IMR-90 (cell line): ENCODE measurements at regions not wholly inside any gene's neighbourhood (a gene's known extent, or its start where the extent isn't known, plus 50 kb on each side); places are given as distances from the start of the nearest gene placed in this dataset.
A peak's percentile ranks its signal among the peaks of the same experiment; 100 is the strongest.

Source experiments
- ATAC-seq: fragments of 200-7000 bp; cut with Tn5 transposase; 2 replicates; pipeline ENCODE4 v1.9.1; 2020; ENCODE audit warnings: low read depth, mild to moderate bottlenecking, moderate library complexity
- BruUV-seq: library from RNA; stranded (reverse); fragments of 400-500 nt; replicated peaks from 2 replicates; lab custom pipeline; 2021; lab: Mats Ljungman, UMichigan
- CTCF ChIA-PET: fragments of 300-600 bp; formaldehyde crosslinking; extraction: SDS; loops from one replicate; lab custom pipeline; 2021; ENCODE audit warnings: antibody characterized with exemption; lab: Yijun Ruan, JAX
- POLR2A ChIA-PET: fragments of 300-600 bp; sonication (Branson Sonifier 250); formaldehyde crosslinking; loops from one replicate; lab custom pipeline; 2022; ENCODE audit warnings: antibody characterized with exemption; ENCODE audit not compliant: unreplicated experiment; lab: Charles Lee
- DNase-seq: peaks from one replicate; pipeline ENCODE4 v3.0.0; 2013
- H2AFZ ChIP-seq: replicated peaks from 2 replicates; pipeline ENCODE3; 2013; ENCODE audit warnings: low read length, mild to moderate bottlenecking; ENCODE audit not compliant: poor library complexity
- H2AK5ac ChIP-seq: 2 replicates; pipeline ENCODE4 v1.6.1; 2013; ENCODE audit warnings: low read depth, low read length, inconsistent platforms
- H2AK9ac ChIP-seq: replicated peaks from 2 replicates; pipeline ENCODE3; 2013; ENCODE audit warnings: mild to moderate bottlenecking, low read depth, low read length, moderate library complexity; ENCODE audit not compliant: poor library complexity
- H2BK120ac ChIP-seq: 2 replicates; pipeline ENCODE4 v1.6.1; 2013; ENCODE audit warnings: low read depth, low read length, inconsistent platforms
- H2BK15ac ChIP-seq: 3 replicates; pipeline ENCODE4 v1.6.1; 2013; ENCODE audit warnings: low read depth, low read length, inconsistent platforms
- H2BK20ac ChIP-seq: 2 replicates; pipeline ENCODE4 v1.6.1; 2013; ENCODE audit warnings: low read depth, mild to moderate bottlenecking, inconsistent platforms, low read length, moderate library complexity
- H2BK5ac ChIP-seq: 2 replicates; pipeline ENCODE4 v1.6.1; 2013; ENCODE audit warnings: mild to moderate bottlenecking, low read depth, low read length, inconsistent platforms; ENCODE audit not compliant: poor library complexity, severe bottlenecking
- H3K14ac ChIP-seq: replicated peaks from 2 replicates; pipeline ENCODE4 v1.6.1; 2013; ENCODE audit warnings: low read depth, low read length, inconsistent platforms
- H3K18ac ChIP-seq: 2 replicates; pipeline ENCODE4 v1.6.1; 2013; ENCODE audit warnings: low read depth, low read length, control low read depth
- H3K23ac ChIP-seq: 2 replicates; pipeline ENCODE4 v1.6.1; 2013; ENCODE audit warnings: low read depth, low read length, inconsistent platforms
- H3K27ac ChIP-seq: 2 replicates; pipeline ENCODE4 v1.5.1; 2013; ENCODE audit warnings: mild to moderate bottlenecking, control low read depth, low read length; ENCODE audit not compliant: insufficient read depth
- H3K27me3 ChIP-seq: 2 replicates; pipeline ENCODE4 v1.6.1; 2013; ENCODE audit warnings: low read length; ENCODE audit not compliant: control insufficient read depth, insufficient read depth
- H3K36me3 ChIP-seq: 2 replicates; pipeline ENCODE4 v1.6.1; 2013; ENCODE audit warnings: low read length, mixed read lengths; ENCODE audit not compliant: control insufficient read depth, insufficient read depth
- H3K4ac ChIP-seq: 2 replicates; pipeline ENCODE4 v1.6.1; 2013; ENCODE audit warnings: low read depth, low read length, inconsistent platforms
- H3K4me1 ChIP-seq: 2 replicates; pipeline ENCODE4 v1.6.1; 2013; ENCODE audit warnings: low read length, mixed read lengths; ENCODE audit not compliant: control insufficient read depth, insufficient read depth
- H3K4me2 ChIP-seq: 2 replicates; pipeline ENCODE4 v1.6.1; 2013; ENCODE audit warnings: low read depth, mild to moderate bottlenecking, control low read depth, low read length, moderate library complexity
- H3K4me3 ChIP-seq: 2 replicates; pipeline ENCODE4 v1.5.1; 2013; ENCODE audit warnings: low read depth, mild to moderate bottlenecking, control low read depth, low read length, moderate library complexity; ENCODE audit not compliant: insufficient read depth
- H3K56ac ChIP-seq: 2 replicates; pipeline ENCODE4 v1.6.1; 2013; ENCODE audit warnings: low read length, inconsistent platforms; ENCODE audit not compliant: insufficient read depth; ENCODE audit errors: extremely low read depth
- H3K79me1 ChIP-seq, 2 experiments: 2 replicates each; pipeline ENCODE4 v1.6.1; 2013; ENCODE audit warnings: low read length in 2 of 2, inconsistent platforms in 1 of 2, low read depth in 1 of 2
- H3K9ac ChIP-seq: 2 replicates; pipeline ENCODE4 v1.6.1; 2013; ENCODE audit warnings: low read depth, low read length, control low read depth
- H3K9me1 ChIP-seq: 2 replicates; pipeline ENCODE4 v1.6.1; 2013; ENCODE audit warnings: low read length, inconsistent platforms; ENCODE audit not compliant: insufficient read depth
- H3K9me3 ChIP-seq: 2 replicates; pipeline ENCODE4 v1.6.1; 2013; ENCODE audit warnings: low read length; ENCODE audit not compliant: control insufficient read depth, insufficient read depth
- H4K20me1 ChIP-seq: 2 replicates; pipeline ENCODE4 v1.6.1; 2013; ENCODE audit warnings: low read length, inconsistent platforms; ENCODE audit not compliant: insufficient read depth
- H4K5ac ChIP-seq: 2 replicates; pipeline ENCODE4 v1.6.1; 2013; ENCODE audit warnings: mild to moderate bottlenecking, low read depth, low read length, control low read depth
- H4K8ac ChIP-seq, 2 experiments: 2 replicates each; pipeline ENCODE4 v1.6.1; 2013; ENCODE audit warnings: low read depth in 2 of 2, low read length in 2 of 2, control low read depth in 1 of 2, inconsistent platforms in 1 of 2
- H4K91ac ChIP-seq: 2 replicates; pipeline ENCODE4 v1.6.1; 2013; ENCODE audit warnings: low read depth, low read length, inconsistent platforms; ENCODE audit not compliant: insufficient read depth
- SMC3 ChIP-seq: fragments of 150-350 bp; IDR thresholded peaks from 2 replicates; pipeline ENCODE4 v1.6.1; 2016; ENCODE audit warnings: low read depth, mild to moderate bottlenecking, antibody characterized with exemption, low read length, moderate library complexity
- WGBS, 2 experiments: methylation state at CpG; one replicate each; pipeline versions ENCODE4 v1.1.5 to v1.1.7; 2013; ENCODE audit warnings: missing lambda C conversion rate in 2 of 2; ENCODE audit not compliant: insufficient read length in 1 of 2; ENCODE audit errors: extremely low coverage in 2 of 2; 5-methylcytosine and 5-hydroxymethylcytosine counted together
- dilution Hi-C: fragments of 300-500 bp; cut with HindIII; formaldehyde crosslinking; loops from one replicate; pipeline ENCODE4 v1.14.3; 2018; ENCODE audit warnings: low sequenced_read_pairs; ENCODE audit not compliant: unreplicated experiment
- in situ Hi-C: fragments of 300-500 bp; cut with MboI; formaldehyde crosslinking; loops from 3 replicates; pipeline ENCODE4 v1.14.3; 2019; ENCODE audit warnings: low sequenced_read_pairs, inconsistent platforms, mixed read lengths
- intact Hi-C: fragments of 100-400 bp; cut with micrococcal nuclease; formaldehyde crosslinking; loops from 2 replicates; pipeline ENCODE4 v1.10.0; 2022

GRCh38 chr4:3352941-3353594 lies 60.2 kb downstream of the RGS12 start:
- H2BK120ac ChIP-seq, result no peak overlapping the region
- no peak overlapping the region for H2BK5ac ChIP-seq
- CTCF ChIA-PET, result no interaction called here
- 0 out of 2 replicates have a peak overlapping the region, but pooled peaks have one; percentile 24 for H3K23ac ChIP-seq
- POLR2A ChIA-PET, result no interaction called here
- no peak overlapping the region for H3K4me3 ChIP-seq
- H3K27me3 ChIP-seq, result no peaks in the 10 kb centered on the region
- H3K36me3 ChIP-seq, result 0 out of 2 replicates have a peak, but pooled peaks cover 1% of the 10 kb centered on the region
- H2AK5ac ChIP-seq, result no peak overlapping the region
- 0 out of 2 replicates have a peak, but pooled peaks cover 3% of the 10 kb centered on the region for H3K9me1 ChIP-seq
- no peak overlapping the region for H3K4me2 ChIP-seq
- intact Hi-C loops, result no loop called here
- H3K27ac ChIP-seq, result no peak overlapping the region
- 100% methylated on average over 1 of the region's 14 CpGs; no CpG with 5 or more reads in 1 of the 2 experiments for WGBS, 2 experiments
- no peaks in the 10 kb centered on the region for H3K9me3 ChIP-seq
- no peak overlapping the region for H2BK20ac ChIP-seq
- H2BK15ac ChIP-seq, result no peak overlapping the region
- BruUV-seq, result no TSS peak
- H3K18ac ChIP-seq, result no peak overlapping the region
- H3K79me1 ChIP-seq, result peaks cover 16 to 37% of the 10 kb centered on the region in 2 experiments
- DNase-seq (no peak), ATAC-seq (no peak)
- H3K56ac ChIP-seq, result no peak overlapping the region
- H3K4ac ChIP-seq, result no peak overlapping the region
- no peak overlapping the region for H3K9ac ChIP-seq
- H4K8ac ChIP-seq, result no peak overlapping the region
- dilution Hi-C loops, result no loop called here
- peaks cover 8% of the 10 kb centered on the region; the same call in 1 of the 2 replicates for H4K20me1 ChIP-seq
- no peaks in the 10 kb centered on the region for H3K4me1 ChIP-seq
- H4K5ac ChIP-seq, result no peak overlapping the region
- no peak overlapping the region for H2AK9ac ChIP-seq
- H2AFZ ChIP-seq, result no peak overlapping the region
- no peak overlapping the region for H3K14ac ChIP-seq
- TF ChIP-seq SMC3, result no peak
- H4K91ac ChIP-seq, result no peak overlapping the region
- in situ Hi-C loops, result no loop called here
